HS-5 (cell line): ENCODE measurements at regions not wholly inside any gene's neighbourhood (a gene's known extent, or its start where the extent isn't known, plus 50 kb on each side); places are given as distances from the start of the nearest gene placed in this dataset.

Experiments
- DNase-seq: peaks from one replicate; pipeline ENCODE4 v3.0.0-alpha.2; 2012; ENCODE audit warnings: low read depth

GRCh38 chr10:83165265-83165664, 974.0 kb upstream of the GHITM start:
- DNase-seq, result no peak

- no peak for DNase-seq
These were observed 973.0 kb upstream of the GHITM start for GRCh38 chr10:83166344-83166743.

GRCh38 chr10:83167081-83167480, 972.2 kb upstream of the GHITM start:
- no peak for DNase-seq

GRCh38 chr10:83176901-83177300, 962.4 kb upstream of the GHITM start:
- no peak for DNase-seq

GRCh38 chr10:83178526-83178925, 960.8 kb upstream of the GHITM start:
- DNase-seq, result no peak

GRCh38 chr10:83179371-83179770, 959.9 kb upstream of the GHITM start:
- DNase-seq, result no peak

- DNase-seq, result no peak
These were observed 957.2 kb upstream of the GHITM start for GRCh38 chr10:83182076-83182475.

GRCh38 chr10:83184641-83185040, 954.7 kb upstream of the GHITM start:
- DNase-seq, result no peak

- no peak for DNase-seq
These were observed 948.7 kb upstream of the GHITM start for GRCh38 chr10:83190614-83191013.

- DNase-seq, result no peak
These were observed 946.3 kb upstream of the GHITM start for GRCh38 chr10:83193026-83193425.

- no peak for DNase-seq
These were observed 944.3 kb upstream of the GHITM start for GRCh38 chr10:83195021-83195420.

GRCh38 chr10:83199374-83199773, 939.9 kb upstream of the GHITM start:
- DNase-seq, result no peak

- no peak for DNase-seq
These were observed 933.4 kb upstream of the GHITM start for GRCh38 chr10:83205861-83206260.

GRCh38 chr10:83212632-83213334, 926.5 kb upstream of the GHITM start:
- peak; percentile 64 for DNase-seq

- peak; percentile 5 for DNase-seq
These were observed 925.2 kb upstream of the GHITM start for GRCh38 chr10:83214136-83214535.

GRCh38 chr10:83218205-83218604, 921.1 kb upstream of the GHITM start:
- no peak for DNase-seq

- no peak for DNase-seq
These were observed 917.0 kb upstream of the GHITM start for GRCh38 chr10:83222300-83222699.

GRCh38 chr10:83222832-83223742, 916.2 kb upstream of the GHITM start:
- DNase-seq, result no peak

- no peak for DNase-seq
These were observed 913.5 kb upstream of the GHITM start for GRCh38 chr10:83225781-83226180.

- DNase-seq, result no peak
These were observed 909.3 kb upstream of the GHITM start for GRCh38 chr10:83229991-83230390.

- DNase-seq, result no peak
These were observed 905.6 kb upstream of the GHITM start for GRCh38 chr10:83233691-83234090.

GRCh38 chr10:83248106-83248631, 891.1 kb upstream of the GHITM start:
- DNase-seq, result no peak

- no peak for DNase-seq
These were observed 888.9 kb upstream of the GHITM start for GRCh38 chr10:83250396-83250795.
